Sigmoid colon (tissue), 4 donors: ENCODE measurements at regions not wholly inside any gene's neighbourhood (a gene's known extent, or its start where the extent isn't known, plus 50 kb on each side); places are given as distances from the start of the nearest gene placed in this dataset.

ENCODE experiments used
- CTCF ChIP-seq, 4 experiments: fragments of 450-650 bp in 3 of 4; fragments of 200-600 bp in 1 of 4; IDR thresholded peaks; one replicate each; pipeline ENCODE4 v1.5.1; 2016 to 2019; ENCODE audit warnings: antibody characterized with exemption in 4 of 4, mild to moderate bottlenecking in 3 of 4, moderate library complexity in 2 of 4
- EP300 ChIP-seq, 4 donors: sonication (generic); formaldehyde crosslinking; IDR thresholded peaks; one replicate each; pipeline ENCODE4 v1.6.1; 2017; ENCODE audit warnings: antibody characterized with exemption in 4 of 4
- POLR2A ChIP-seq, 2 donors: fragments of 450-650 bp; IDR thresholded peaks; one replicate each; pipeline ENCODE4 v1.6.1; 2016; ENCODE audit warnings: antibody characterized with exemption in 2 of 2, mild to moderate bottlenecking in 2 of 2, moderate library complexity in 2 of 2
- POLR2AphosphoS5 ChIP-seq, 4 donors: sonication (generic); formaldehyde crosslinking; IDR thresholded peaks; one replicate each; pipeline ENCODE4 v1.6.1; 2017; ENCODE audit warnings: antibody characterized with exemption in 4 of 4

DNA sequence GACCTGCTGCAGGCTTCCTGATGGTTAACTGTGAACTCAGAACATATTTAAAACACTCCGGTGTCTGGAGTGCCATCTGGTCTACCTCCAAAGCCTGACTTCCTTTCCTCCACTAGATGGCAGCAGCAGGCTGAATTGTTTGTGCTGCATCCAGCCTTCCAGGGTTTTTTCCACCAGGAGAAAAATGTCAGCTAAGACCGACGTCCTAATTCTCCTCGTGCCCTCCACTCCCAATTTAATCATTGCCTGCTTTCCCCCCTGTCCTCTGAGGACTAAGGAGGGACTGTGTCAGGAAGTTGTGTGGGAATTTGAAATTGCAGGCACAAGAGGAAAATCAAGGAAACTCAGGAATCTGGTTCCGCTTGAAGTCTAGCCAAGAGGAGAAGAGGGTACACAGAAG lies 165.2 kb upstream of the UMPS start:
- TF ChIP-seq CTCF (IDR thresholded peaks at IDR 0.05) (peak; percentile 49 to 84 (median 82)), POLR2A (IDR thresholded peaks at IDR 0.05) (no peak), EP300 (IDR thresholded peaks at IDR 0.05) (no peak), POLR2AphosphoS5 (IDR thresholded peaks at IDR 0.05) (no peak)
